ENCODE measurements at regions not wholly inside any gene's neighbourhood (a gene's known extent, or its start where the extent isn't known, plus 50 kb on each side); places are given as distances from the start of the nearest gene placed in this dataset.

DNA sequence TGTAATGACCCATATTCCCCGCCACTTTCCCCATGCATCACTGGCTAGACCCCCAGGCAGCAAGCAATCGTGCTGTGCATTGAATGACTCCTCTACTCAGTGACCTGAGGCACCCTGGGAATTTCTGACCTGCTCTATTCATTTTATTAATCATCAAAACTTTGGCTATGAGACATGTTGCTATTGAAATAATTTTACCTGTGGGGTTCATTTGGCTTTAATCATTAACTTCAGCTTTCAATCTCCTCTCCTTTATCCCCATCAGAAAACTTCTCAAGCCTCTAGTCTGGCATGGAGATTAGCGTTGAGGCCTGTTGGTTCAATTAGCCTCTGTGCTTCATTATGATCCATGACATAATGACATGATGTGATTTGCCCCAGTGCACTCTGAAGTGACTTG, 429.0 kb downstream of the ZNF608 start:
- Histone ChIP-seq H3K27ac (no peak overlapping the region), H3K27me3 (replicated peaks) (no peaks in the 10 kb centered on the region), H3K36me3 (replicated peaks) (no peaks in the 10 kb centered on the region), H3K4me3 (ENCODE audit: low read depth, low read length) (no peak overlapping the region)
- no peak for DNase-seq
- in situ Hi-C loops (cut with HindIII; ENCODE audit: low pct_ligation_motif_present, low sequenced_read_pairs): no loop called here
- TF ChIP-seq, protein P1, sequence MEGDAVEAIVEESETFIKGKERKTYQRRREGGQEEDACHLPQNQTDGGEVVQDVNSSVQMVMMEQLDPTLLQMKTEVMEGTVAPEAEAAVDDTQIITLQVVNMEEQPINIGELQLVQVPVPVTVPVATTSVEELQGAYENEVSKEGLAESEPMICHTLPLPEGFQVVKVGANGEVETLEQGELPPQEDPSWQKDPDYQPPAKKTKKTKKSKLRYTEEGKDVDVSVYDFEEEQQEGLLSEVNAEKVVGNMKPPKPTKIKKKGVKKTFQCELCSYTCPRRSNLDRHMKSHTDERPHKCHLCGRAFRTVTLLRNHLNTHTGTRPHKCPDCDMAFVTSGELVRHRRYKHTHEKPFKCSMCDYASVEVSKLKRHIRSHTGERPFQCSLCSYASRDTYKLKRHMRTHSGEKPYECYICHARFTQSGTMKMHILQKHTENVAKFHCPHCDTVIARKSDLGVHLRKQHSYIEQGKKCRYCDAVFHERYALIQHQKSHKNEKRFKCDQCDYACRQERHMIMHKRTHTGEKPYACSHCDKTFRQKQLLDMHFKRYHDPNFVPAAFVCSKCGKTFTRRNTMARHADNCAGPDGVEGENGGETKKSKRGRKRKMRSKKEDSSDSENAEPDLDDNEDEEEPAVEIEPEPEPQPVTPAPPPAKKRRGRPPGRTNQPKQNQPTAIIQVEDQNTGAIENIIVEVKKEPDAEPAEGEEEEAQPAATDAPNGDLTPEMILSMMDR (IDR thresholded peaks at IDR 0.05; ENCODE audit: low read depth, low read length, missing control alignments): no peak

DNA sequence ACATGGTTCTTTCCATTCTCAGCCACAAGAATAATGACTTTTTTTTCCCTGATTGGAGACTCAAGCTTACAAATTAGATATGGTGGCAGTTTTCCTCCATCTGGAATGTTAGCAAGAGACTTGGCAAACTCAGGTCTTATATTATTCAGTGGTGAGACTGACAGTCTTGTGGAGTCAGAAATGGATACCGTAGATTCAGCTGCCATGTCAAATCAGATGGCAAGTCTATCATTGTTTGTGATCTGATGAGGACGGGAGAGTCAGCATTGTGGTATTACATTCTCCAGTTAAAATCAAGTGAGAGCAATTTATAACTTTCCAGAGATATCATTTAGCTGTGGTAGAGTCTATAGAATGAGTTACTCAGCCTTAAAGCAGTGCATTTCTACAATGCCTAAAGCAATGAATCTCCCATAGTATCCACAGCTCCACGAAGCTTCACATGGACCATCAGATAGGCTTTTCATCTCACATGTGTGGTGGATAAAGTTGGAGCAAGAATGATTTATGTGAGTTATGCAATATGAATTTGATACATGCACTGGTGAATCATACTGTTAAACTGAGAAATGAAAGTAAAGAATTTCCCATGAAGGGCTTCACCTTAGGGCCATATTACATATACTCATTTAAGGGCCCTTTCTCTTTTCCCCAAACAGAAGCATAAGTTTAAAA, 430.6 kb downstream of the ZNF608 start:
- in situ Hi-C loops (cut with HindIII; ENCODE audit: low pct_ligation_motif_present, low sequenced_read_pairs): no loop called here
- Histone ChIP-seq H3K27me3 (replicated peaks) (no peaks in the 10 kb centered on the region), H3K36me3 (replicated peaks) (no peaks in the 10 kb centered on the region), H3K27ac (no peak overlapping the region), H3K4me3 (ENCODE audit: low read depth, low read length) (no peak overlapping the region)
- peak; percentile 40 for DNase-seq
- TF ChIP-seq, protein P1 (IDR thresholded peaks at IDR 0.05; ENCODE audit: low read depth, low read length, missing control alignments): no peak

GRCh38 chr5:124310453-124310852, 436.0 kb downstream of the ZNF608 start:
- no peak for DNase-seq
- H3K27ac ChIP-seq: no peak overlapping the region
- H3K36me3 ChIP-seq (replicated peaks): no peaks in the 10 kb centered on the region
- TF ChIP-seq, protein P1 (IDR thresholded peaks at IDR 0.05; ENCODE audit: low read depth, low read length, missing control alignments): no peak
- no peaks in the 10 kb centered on the region for H3K27me3 ChIP-seq (replicated peaks)
- H3K4me3 ChIP-seq (ENCODE audit: low read depth, low read length): no peak overlapping the region
- in situ Hi-C loops (cut with HindIII; ENCODE audit: low pct_ligation_motif_present, low sequenced_read_pairs): no loop called here

DNA sequence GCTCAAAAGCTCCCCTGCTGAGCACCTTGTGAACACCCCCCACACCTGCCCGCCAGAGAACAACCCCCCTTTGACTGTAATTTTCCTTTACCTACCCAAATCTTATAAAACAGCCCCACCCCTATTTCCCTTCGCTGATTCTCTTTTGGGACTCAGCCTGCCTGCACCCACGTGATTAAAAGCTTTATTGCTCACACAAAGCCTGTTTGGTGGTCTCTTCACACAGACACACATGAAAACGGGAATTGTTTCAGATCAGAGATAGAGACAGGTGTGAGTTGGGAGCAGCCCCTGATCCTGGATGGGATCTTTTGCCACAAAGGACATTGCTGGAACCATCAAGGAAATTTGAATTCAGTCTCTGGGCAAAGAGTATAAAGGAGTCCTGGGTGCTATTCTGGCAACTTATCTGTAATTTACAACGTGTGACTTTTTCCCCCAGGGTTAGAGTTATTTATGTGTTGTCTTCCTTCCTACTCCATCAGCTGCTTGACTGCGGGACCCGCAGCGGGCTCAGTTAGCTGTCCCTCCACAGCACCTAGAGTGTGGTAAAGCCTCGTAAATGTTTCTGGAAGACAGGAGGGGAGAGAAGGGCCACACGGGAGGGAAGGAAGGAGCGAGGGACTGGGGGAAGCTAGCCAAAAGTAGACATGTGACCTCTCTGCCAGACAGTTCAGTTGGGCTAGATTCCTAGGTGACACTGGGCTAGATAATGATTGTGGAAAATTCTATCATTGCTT, 437.0 kb downstream of the ZNF608 start:
- no peaks in the 10 kb centered on the region for H3K27me3 ChIP-seq (replicated peaks)
- no peak for DNase-seq
- no peak overlapping the region for H3K27ac ChIP-seq
- TF ChIP-seq, protein P1 (IDR thresholded peaks at IDR 0.05; ENCODE audit: low read depth, low read length, missing control alignments): no peak
- in situ Hi-C loops (cut with HindIII; ENCODE audit: low pct_ligation_motif_present, low sequenced_read_pairs): no loop called here
- H3K36me3 ChIP-seq (replicated peaks): no peaks in the 10 kb centered on the region
- H3K4me3 ChIP-seq (ENCODE audit: low read depth, low read length): no peak overlapping the region

GRCh38 chr5:124303366-124303765, 443.1 kb downstream of the ZNF608 start:
- Histone ChIP-seq H3K27me3 (replicated peaks) (no peaks in the 10 kb centered on the region), H3K27ac (no peak overlapping the region), H3K4me3 (ENCODE audit: low read depth, low read length) (no peak overlapping the region), H3K36me3 (replicated peaks) (no peaks in the 10 kb centered on the region)
- in situ Hi-C loops (cut with HindIII; ENCODE audit: low pct_ligation_motif_present, low sequenced_read_pairs): no loop called here
- DNase-seq: no peak
- TF ChIP-seq, protein P1 (IDR thresholded peaks at IDR 0.05; ENCODE audit: low read depth, low read length, missing control alignments): no peak
